ENCODE measurements at regions not wholly inside any gene's neighbourhood (a gene's known extent, or its start where the extent isn't known, plus 50 kb on each side); places are given as distances from the start of the nearest gene placed in this dataset.

- Mint-ChIP-seq H3K4me3 (no peak overlapping the region), H3K4me1 (peaks cover 10 to 18% of the 10 kb centered on the region in 2 experiments), H3K27ac (no peak overlapping the region), H3K36me3 (ENCODE audit: insufficient read depth in 1 of 3, low read depth in 3 of 3) (no peaks in the 10 kb centered on the region), H3K27me3 (ENCODE audit: low read depth) (peaks cover 13% of the 10 kb centered on the region), H3K9me3 (peaks cover 0 to 3% of the 10 kb centered on the region in 2 experiments; a peak in 2 of 5 replicates)
- no CpG with 5 or more reads among the region's 2 CpGs for WGBS (ENCODE audit: extremely low coverage, insufficient read length, low lambda C conversion rate)
- no peak overlapping the region for H2BK12ac ChIP-seq (ENCODE audit: insufficient read length, low read depth, low read length)
- DNase-seq = no peak
- H3K23me2 ChIP-seq (ENCODE audit: insufficient read length, low read depth, low read length, poor library complexity, severe bottlenecking) = no peaks in the 10 kb centered on the region
- H3K79me2 ChIP-seq (ENCODE audit: insufficient read depth, low read length) = no peaks in the 10 kb centered on the region
- no peak overlapping the region for H2BK20ac ChIP-seq (ENCODE audit: low read depth, low read length, poor library complexity, severe bottlenecking)
- H3K9ac ChIP-seq (ENCODE audit: extremely low read depth, insufficient read length, low read length) = no peak overlapping the region
- H4K8ac ChIP-seq (replicated peaks; ENCODE audit: insufficient read length, low read depth, low read length) = no peak overlapping the region
- H3K18ac ChIP-seq (ENCODE audit: insufficient read length, low read depth, low read length) = no peak overlapping the region
- H3K4me2 ChIP-seq (ENCODE audit: insufficient read depth, insufficient read length, low read length) = no peak overlapping the region
- TF ChIP-seq CTCF (conservative IDR thresholded peaks at IDR 0.05) = no peak
- H3K4ac ChIP-seq (ENCODE audit: low read depth, low read length) = no peak overlapping the region
- H4K20me1 ChIP-seq (ENCODE audit: control insufficient read depth, insufficient read depth, insufficient read length) = no peaks in the 10 kb centered on the region
- H3K27ac ChIP-seq (ENCODE audit: insufficient read length, low read depth, low read length) = no peak overlapping the region
- no peak overlapping the region for H3K23ac ChIP-seq (ENCODE audit: insufficient read length, low read depth, low read length)
- H2AK5ac ChIP-seq (ENCODE audit: insufficient read length, low read length) = no peak overlapping the region
- no peak overlapping the region for H3K14ac ChIP-seq (ENCODE audit: insufficient read depth, low read length)
- H2AFZ ChIP-seq (ENCODE audit: low read length) = no peak overlapping the region
- no peak overlapping the region for H3T11ph ChIP-seq (ENCODE audit: low read length)
- H2BK15ac ChIP-seq (ENCODE audit: low read depth, low read length) = no peak overlapping the region
- H4K91ac ChIP-seq (ENCODE audit: insufficient read length, low read depth, low read length) = no peak overlapping the region
- no peak overlapping the region for H3K56ac ChIP-seq (ENCODE audit: insufficient read length, low read depth, low read length)
- H4K5ac ChIP-seq (ENCODE audit: insufficient read length, low read depth, low read length) = no peak overlapping the region
- no peak overlapping the region for H2BK5ac ChIP-seq (ENCODE audit: insufficient read length, low read length)
- H3K9me3 ChIP-seq (ENCODE audit: control insufficient read depth, low read depth, low read length) = no peaks in the 10 kb centered on the region
- H3K79me1 ChIP-seq (ENCODE audit: insufficient read depth, low read depth, low read length, poor library complexity, severe bottlenecking) = no peaks in the 10 kb centered on the region
- H3K27me3 ChIP-seq (ENCODE audit: insufficient read depth, low read length) = no peaks in the 10 kb centered on the region
- no peak overlapping the region for H2BK120ac ChIP-seq (ENCODE audit: low read depth, low read length, poor library complexity, severe bottlenecking)
- no peaks in the 10 kb centered on the region for H3K4me1 ChIP-seq (ENCODE audit: insufficient read depth, low read length)
Observed at GRCh38 chr16:80041410-80041809, 440.9 kb upstream of the MAF start.

Measured in H9 (cell line).